Keratinocyte (primary cell): ENCODE measurements at regions not wholly inside any gene's neighbourhood (a gene's known extent, or its start where the extent isn't known, plus 50 kb on each side); places are given as distances from the start of the nearest gene placed in this dataset.

Source experiments
- CTCF ChIP-seq, 3 experiments: IDR thresholded peaks in 1 of 3; conservative IDR thresholded peaks in 1 of 3; optimal IDR thresholded peaks in 1 of 3; 2 replicates in 2 of 3; 3 replicates in 1 of 3; pipeline versions ENCODE3 to v1.5.1; 2011; ENCODE audit warnings: low read length in 3 of 3, mild to moderate bottlenecking in 3 of 3, moderate library complexity in 2 of 3, control low read depth in 1 of 3, inconsistent platforms in 1 of 3; ENCODE audit not compliant: insufficient read depth in 2 of 3; ENCODE audit errors: extremely low read depth in 1 of 3
- EZH2 ChIP-seq: IDR thresholded peaks from one replicate; pipeline ENCODE4 v1.6.1; 2012; ENCODE audit warnings: inconsistent platforms, mild to moderate bottlenecking, low read length, moderate library complexity

GRCh38 chr6:141914646-141915045, 218.1 kb upstream of the GJE1 start:
- TF ChIP-seq CTCF (optimal IDR thresholded peaks at IDR 0.05 in 1 of 3, IDR thresholded peaks at IDR 0.05 in 1 of 3, conservative IDR thresholded peaks at IDR 0.05 in 1 of 3; ENCODE audit: extremely low read depth in 1 of 3, insufficient read depth in 2 of 3, low read length in 3 of 3): no peak
- no peak for TF ChIP-seq EZH2
